ENCODE measurements at regions not wholly inside any gene's neighbourhood (a gene's known extent, or its start where the extent isn't known, plus 50 kb on each side); places are given as distances from the start of the nearest gene placed in this dataset.

DNA sequence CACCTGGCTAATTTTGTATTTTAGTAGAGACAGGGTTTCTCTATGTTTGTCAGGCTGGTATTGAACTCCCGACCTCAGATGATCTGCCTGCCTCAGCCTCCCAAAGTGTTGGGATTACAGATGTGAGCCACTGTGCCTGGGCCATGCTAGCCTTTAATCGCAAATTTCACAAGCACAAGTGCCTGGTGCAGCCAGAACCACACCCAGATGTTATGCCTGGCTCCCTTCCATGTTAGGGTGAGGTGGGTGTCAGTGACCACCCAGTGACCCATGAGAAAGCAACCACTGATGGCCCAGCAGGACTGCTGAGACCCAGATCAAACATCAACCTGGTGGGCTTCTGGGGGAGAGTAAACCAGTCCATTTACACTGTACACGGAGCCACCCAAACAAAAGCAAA is 241.9 kb downstream of the CDH11 start:
- no peak for TF ChIP-seq CTCF (IDR thresholded peaks at IDR 0.05; ENCODE audit: low read depth, low read length)
- no peak for DNase-seq (ENCODE audit: low read depth in 1 of 2, low spot score in 1 of 2)
- no peaks in the 10 kb centered on the region for H3K36me3 ChIP-seq

GRCh38 chr16:64878940-64879339 is 242.9 kb downstream of the CDH11 start:
- DNase-seq (ENCODE audit: low read depth in 1 of 2, low spot score in 1 of 2), result no peak
- Histone ChIP-seq H3K4me1 (ENCODE audit: low read depth) (peaks cover 4% of the 10 kb centered on the region), H3K36me3 (no peaks in the 10 kb centered on the region), H3K27me3 (no peaks in the 10 kb centered on the region), H3K4me3 (no peak overlapping the region), H3K9me3 (ENCODE audit: low read depth) (no peaks in the 10 kb centered on the region), H3K27ac (no peak overlapping the region)
- no peak for TF ChIP-seq CTCF (IDR thresholded peaks at IDR 0.05; ENCODE audit: low read depth, low read length)

More for the DNA sequence above, 241.9 kb downstream of the CDH11 start:
- H3K27me3 ChIP-seq, result no peaks in the 10 kb centered on the region
- no peak overlapping the region for H3K27ac ChIP-seq
- peaks cover 4% of the 10 kb centered on the region for H3K4me1 ChIP-seq (ENCODE audit: low read depth)
- no peak overlapping the region for H3K4me3 ChIP-seq
- no peaks in the 10 kb centered on the region for H3K9me3 ChIP-seq (ENCODE audit: low read depth)

GRCh38 chr16:64872101-64872500 is 249.8 kb downstream of the CDH11 start:
- no peak overlapping the region for H3K4me3 ChIP-seq
- H3K27ac ChIP-seq, result no peak overlapping the region
- no peaks in the 10 kb centered on the region for H3K4me1 ChIP-seq (ENCODE audit: low read depth)
- no peaks in the 10 kb centered on the region for H3K27me3 ChIP-seq
- H3K9me3 ChIP-seq (ENCODE audit: low read depth), result no peaks in the 10 kb centered on the region
- DNase-seq (ENCODE audit: low read depth in 1 of 2, low spot score in 1 of 2), result no peak
- no peaks in the 10 kb centered on the region for H3K36me3 ChIP-seq
- TF ChIP-seq CTCF (IDR thresholded peaks at IDR 0.05; ENCODE audit: low read depth, low read length), result no peak

DNA sequence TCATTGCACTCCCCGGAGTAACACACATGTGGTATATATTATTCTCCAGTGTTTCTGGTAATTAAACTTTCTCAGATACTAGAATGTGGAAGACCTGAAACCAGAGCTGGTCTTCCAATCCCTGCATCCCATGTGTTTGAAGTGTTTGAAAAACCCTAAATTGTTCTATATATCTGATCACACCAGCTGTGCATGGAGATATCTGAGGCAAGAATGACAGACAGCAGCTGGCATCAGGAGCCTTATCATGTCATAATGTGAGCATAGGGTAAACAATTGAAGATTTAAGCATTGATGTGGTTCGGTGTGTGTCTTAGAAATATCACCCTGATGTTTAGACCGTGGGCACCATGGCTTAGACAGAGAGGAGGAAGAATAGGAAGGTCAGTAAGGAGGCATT is 251.0 kb downstream of the CDH11 start:
- TF ChIP-seq CTCF (IDR thresholded peaks at IDR 0.05; ENCODE audit: low read depth, low read length), result no peak
- Histone ChIP-seq H3K27me3 (no peaks in the 10 kb centered on the region), H3K4me1 (ENCODE audit: low read depth) (no peaks in the 10 kb centered on the region), H3K4me3 (no peak overlapping the region), H3K9me3 (ENCODE audit: low read depth) (no peaks in the 10 kb centered on the region), H3K27ac (no peak overlapping the region), H3K36me3 (no peaks in the 10 kb centered on the region)
- DNase-seq (ENCODE audit: low read depth in 1 of 2, low spot score in 1 of 2), result no peak

DNA sequence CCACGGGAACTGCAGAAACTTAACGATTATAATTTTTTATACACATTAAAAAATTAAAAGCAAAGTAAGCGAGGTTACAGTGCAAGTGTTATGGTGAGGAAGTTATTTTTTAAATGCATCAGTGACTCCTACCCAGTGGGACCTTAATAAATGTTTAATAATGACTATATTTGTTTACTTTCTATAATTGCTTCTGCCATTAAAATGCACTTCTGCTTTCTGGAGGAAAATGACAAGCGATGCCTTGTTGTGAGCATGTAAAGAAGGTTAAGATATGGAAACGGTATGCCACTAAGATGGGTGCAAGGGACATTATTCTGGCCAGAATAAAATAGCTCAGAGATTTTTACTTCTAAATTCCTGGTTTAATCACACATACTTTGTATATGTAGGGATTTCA is 252.1 kb downstream of the CDH11 start:
- TF ChIP-seq CTCF (IDR thresholded peaks at IDR 0.05; ENCODE audit: low read depth, low read length), result no peak
- Histone ChIP-seq H3K27me3 (no peaks in the 10 kb centered on the region), H3K4me1 (ENCODE audit: low read depth) (peaks cover 4% of the 10 kb centered on the region), H3K27ac (no peak overlapping the region), H3K36me3 (no peaks in the 10 kb centered on the region), H3K9me3 (ENCODE audit: low read depth) (no peaks in the 10 kb centered on the region), H3K4me3 (no peak overlapping the region)
- no peak for DNase-seq (ENCODE audit: low read depth in 1 of 2, low spot score in 1 of 2)

DNA sequence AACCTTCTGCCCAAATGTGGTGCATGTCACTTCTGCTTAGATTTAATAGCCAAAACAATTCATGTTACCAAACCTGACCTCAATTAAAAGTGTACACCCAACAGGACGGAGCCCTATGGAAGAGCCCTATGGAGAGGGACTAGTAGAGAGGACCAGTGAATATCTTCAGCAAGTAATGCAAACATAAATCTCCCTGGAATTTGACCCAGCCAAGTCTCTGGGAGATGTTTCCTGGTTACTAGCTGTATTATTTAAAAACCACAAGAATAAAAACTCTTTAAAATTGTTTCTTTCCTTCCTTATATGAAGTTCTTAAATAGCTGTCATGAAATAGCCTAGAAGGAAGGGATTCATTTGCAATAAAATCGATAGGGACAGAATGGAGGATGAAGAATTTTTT is 255.8 kb downstream of the CDH11 start:
- no peaks in the 10 kb centered on the region for H3K36me3 ChIP-seq
- TF ChIP-seq CTCF (IDR thresholded peaks at IDR 0.05; ENCODE audit: low read depth, low read length), result no peak
- DNase-seq (ENCODE audit: low read depth in 1 of 2, low spot score in 1 of 2), result no peak
- H3K4me3 ChIP-seq, result no peak overlapping the region
- no peaks in the 10 kb centered on the region for H3K9me3 ChIP-seq (ENCODE audit: low read depth)
- H3K27me3 ChIP-seq, result no peaks in the 10 kb centered on the region
- H3K4me1 ChIP-seq (ENCODE audit: low read depth), result peaks cover 10% of the 10 kb centered on the region
- no peak overlapping the region for H3K27ac ChIP-seq

All from cardiac muscle cell (in vitro differentiated cells and primary cell).